ENCODE measurements at regions not wholly inside any gene's neighbourhood (a gene's known extent, or its start where the extent isn't known, plus 50 kb on each side); places are given as distances from the start of the nearest gene placed in this dataset.
A peak's percentile ranks its signal among the peaks of the same experiment; 100 is the strongest.
"Not testable (repeated sequence)": the region's sequence is repeated elsewhere in the genome, so short reads cannot be mapped to it uniquely, and the experiment has no call there.

GRCh38 chr3:26763723-26764122 is 141.2 kb downstream of the LRRC3B start:
- DNase-seq: no peak

- no peak for DNase-seq
Measured at GRCh38 chr3:26766031-26766430, 143.5 kb downstream of the LRRC3B start.

- peak in 1 of 2 experiments; percentile 28 for DNase-seq
Measured at GRCh38 chr3:26768068-26768651, 145.6 kb downstream of the LRRC3B start.

GRCh38 chr3:26799679-26800317 is 177.2 kb downstream of the LRRC3B start:
- DNase-seq: no peak

- DNase-seq: no peak
Measured at GRCh38 chr3:26807272-26807671, 184.7 kb downstream of the LRRC3B start.

- no peak for DNase-seq
Measured at GRCh38 chr3:26825454-26825853, 202.9 kb downstream of the LRRC3B start.

- no peak for DNase-seq
Measured at GRCh38 chr3:26827169-26827568, 204.6 kb downstream of the LRRC3B start.

- DNase-seq: no peak
Measured at GRCh38 chr3:26838026-26838425, 215.5 kb downstream of the LRRC3B start.

- no peak for DNase-seq
Measured at GRCh38 chr3:26839001-26839400, 216.4 kb downstream of the LRRC3B start.

- no peak for DNase-seq
Measured at GRCh38 chr3:26840272-26840870, 217.8 kb downstream of the LRRC3B start.

GRCh38 chr3:26845194-26845593 is 222.6 kb downstream of the LRRC3B start:
- no peak for DNase-seq

GRCh38 chr3:26847680-26848079 is 225.1 kb downstream of the LRRC3B start:
- DNase-seq: no peak

GRCh38 chr3:26894443-26894842 is 271.9 kb downstream of the LRRC3B start:
- no peak for DNase-seq

- no peak for DNase-seq
Measured at GRCh38 chr3:26915208-26915607, 292.6 kb downstream of the LRRC3B start.

GRCh38 chr3:26920646-26921478 is 298.3 kb downstream of the LRRC3B start:
- no peak for DNase-seq

- DNase-seq: no peak
Measured at GRCh38 chr3:26931896-26932295, 309.3 kb downstream of the LRRC3B start.

- no peak for DNase-seq
Measured at GRCh38 chr3:26932752-26933151, 310.2 kb downstream of the LRRC3B start.

GRCh38 chr3:26945480-26945879 is 322.9 kb downstream of the LRRC3B start:
- DNase-seq: not testable (repeated sequence)

- no peak for DNase-seq
Measured at GRCh38 chr3:26960382-26960781, 337.8 kb downstream of the LRRC3B start.

GRCh38 chr3:26962492-26963360 is 340.2 kb downstream of the LRRC3B start:
- no peak for DNase-seq

GRCh38 chr3:26963361-26963743 is 340.8 kb downstream of the LRRC3B start:
- DNase-seq: peak in 1 of 2 experiments; percentile 3

- DNase-seq: no peak
Measured at GRCh38 chr3:26964313-26964712, 341.7 kb downstream of the LRRC3B start.

GRCh38 chr3:26964836-26965235 is 342.3 kb downstream of the LRRC3B start:
- DNase-seq: no peak

Data from NCI-H524 (cell line).